PC-3 (cell line): ENCODE measurements at regions not wholly inside any gene's neighbourhood (a gene's known extent, or its start where the extent isn't known, plus 50 kb on each side); places are given as distances from the start of the nearest gene placed in this dataset.
"Not testable (repeated sequence)": the region's sequence is repeated elsewhere in the genome, so short reads cannot be mapped to it uniquely, and the experiment has no call there.

ENCODE experiments used
- EZH2 ChIP-seq: fragments of 300-600 bp; sonication (generic); IDR thresholded peaks from one replicate; pipeline ENCODE4 v1.6.1; 2017; ENCODE audit warnings: antibody characterized with exemption, mild to moderate bottlenecking, low read length; ENCODE audit not compliant: unreplicated experiment
- EZH2phosphoT487 ChIP-seq: fragments of 300-600 bp; sonication (generic); IDR thresholded peaks from 2 replicates; pipeline ENCODE4 v1.6.1; 2018; ENCODE audit warnings: mild to moderate bottlenecking, antibody characterized with exemption, low read length, borderline replicate concordance
- TF ChIP-seq, protein P1 (sequence below): fragments of 300-600 bp; sonication (generic); conservative IDR thresholded peaks from 2 replicates; pipeline ENCODE4 v1.5.1; 2017; ENCODE audit warnings: antibody characterized with exemption, low read depth, mild to moderate bottlenecking, low read length

DNA sequence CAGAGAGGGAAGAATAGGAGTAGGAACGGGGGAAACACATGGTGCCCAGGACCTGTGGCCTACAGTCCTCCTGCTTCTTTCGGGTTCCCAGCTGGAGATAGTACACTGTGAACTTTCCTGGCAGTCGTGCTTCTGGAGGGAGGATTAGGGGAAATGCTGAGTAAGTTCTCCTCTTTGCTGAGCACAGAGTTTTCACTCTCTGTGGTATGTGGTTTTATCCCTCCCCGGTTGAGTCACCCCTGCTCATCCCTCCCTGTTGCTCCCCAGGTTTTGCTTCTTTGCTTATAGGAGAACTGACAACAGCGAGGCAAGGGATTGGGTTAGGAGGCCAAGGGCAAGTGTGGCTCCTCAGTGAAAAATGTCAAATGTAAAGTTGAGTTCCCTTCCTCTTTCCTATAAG lies 122.9 kb downstream of the OR4M2 start:
- TF ChIP-seq, protein P1, sequence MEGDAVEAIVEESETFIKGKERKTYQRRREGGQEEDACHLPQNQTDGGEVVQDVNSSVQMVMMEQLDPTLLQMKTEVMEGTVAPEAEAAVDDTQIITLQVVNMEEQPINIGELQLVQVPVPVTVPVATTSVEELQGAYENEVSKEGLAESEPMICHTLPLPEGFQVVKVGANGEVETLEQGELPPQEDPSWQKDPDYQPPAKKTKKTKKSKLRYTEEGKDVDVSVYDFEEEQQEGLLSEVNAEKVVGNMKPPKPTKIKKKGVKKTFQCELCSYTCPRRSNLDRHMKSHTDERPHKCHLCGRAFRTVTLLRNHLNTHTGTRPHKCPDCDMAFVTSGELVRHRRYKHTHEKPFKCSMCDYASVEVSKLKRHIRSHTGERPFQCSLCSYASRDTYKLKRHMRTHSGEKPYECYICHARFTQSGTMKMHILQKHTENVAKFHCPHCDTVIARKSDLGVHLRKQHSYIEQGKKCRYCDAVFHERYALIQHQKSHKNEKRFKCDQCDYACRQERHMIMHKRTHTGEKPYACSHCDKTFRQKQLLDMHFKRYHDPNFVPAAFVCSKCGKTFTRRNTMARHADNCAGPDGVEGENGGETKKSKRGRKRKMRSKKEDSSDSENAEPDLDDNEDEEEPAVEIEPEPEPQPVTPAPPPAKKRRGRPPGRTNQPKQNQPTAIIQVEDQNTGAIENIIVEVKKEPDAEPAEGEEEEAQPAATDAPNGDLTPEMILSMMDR, result not testable (repeated sequence)
- not testable (repeated sequence) for TF ChIP-seq EZH2, EZH2phosphoT487
